ENCODE measurements at regions not wholly inside any gene's neighbourhood (a gene's known extent, or its start where the extent isn't known, plus 50 kb on each side); places are given as distances from the start of the nearest gene placed in this dataset.

DNA sequence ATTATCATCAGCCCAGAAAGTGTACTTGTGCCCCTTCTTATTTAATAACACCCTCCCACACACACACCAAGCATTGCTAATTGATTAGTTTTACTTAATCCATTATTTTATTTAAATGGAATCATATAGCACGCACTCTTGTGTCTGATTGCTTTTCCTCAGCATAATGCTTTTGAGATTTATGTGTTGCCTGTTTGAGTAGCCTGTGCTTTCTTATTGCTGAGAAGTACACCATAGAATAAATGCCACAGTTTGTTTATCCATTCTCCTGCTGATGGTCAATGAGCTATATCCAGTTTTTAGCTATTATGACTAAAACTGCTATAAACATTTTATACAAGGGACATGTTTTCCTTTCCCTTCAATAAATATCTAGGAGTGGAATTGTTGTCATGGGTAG, 409.9 kb upstream of the PDE3A start:
- TF ChIP-seq, protein P1, sequence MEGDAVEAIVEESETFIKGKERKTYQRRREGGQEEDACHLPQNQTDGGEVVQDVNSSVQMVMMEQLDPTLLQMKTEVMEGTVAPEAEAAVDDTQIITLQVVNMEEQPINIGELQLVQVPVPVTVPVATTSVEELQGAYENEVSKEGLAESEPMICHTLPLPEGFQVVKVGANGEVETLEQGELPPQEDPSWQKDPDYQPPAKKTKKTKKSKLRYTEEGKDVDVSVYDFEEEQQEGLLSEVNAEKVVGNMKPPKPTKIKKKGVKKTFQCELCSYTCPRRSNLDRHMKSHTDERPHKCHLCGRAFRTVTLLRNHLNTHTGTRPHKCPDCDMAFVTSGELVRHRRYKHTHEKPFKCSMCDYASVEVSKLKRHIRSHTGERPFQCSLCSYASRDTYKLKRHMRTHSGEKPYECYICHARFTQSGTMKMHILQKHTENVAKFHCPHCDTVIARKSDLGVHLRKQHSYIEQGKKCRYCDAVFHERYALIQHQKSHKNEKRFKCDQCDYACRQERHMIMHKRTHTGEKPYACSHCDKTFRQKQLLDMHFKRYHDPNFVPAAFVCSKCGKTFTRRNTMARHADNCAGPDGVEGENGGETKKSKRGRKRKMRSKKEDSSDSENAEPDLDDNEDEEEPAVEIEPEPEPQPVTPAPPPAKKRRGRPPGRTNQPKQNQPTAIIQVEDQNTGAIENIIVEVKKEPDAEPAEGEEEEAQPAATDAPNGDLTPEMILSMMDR (conservative IDR thresholded peaks at IDR 0.05; ENCODE audit: low read depth, low read length), result no peak
- TF ChIP-seq POLR2A (IDR thresholded peaks at IDR 0.05; ENCODE audit: low read depth, low read length) (no peak), RFX5 (IDR thresholded peaks at IDR 0.05; ENCODE audit: low read depth, low read length) (no peak)
